ENCODE measurements at regions not wholly inside any gene's neighbourhood (a gene's known extent, or its start where the extent isn't known, plus 50 kb on each side); places are given as distances from the start of the nearest gene placed in this dataset.

- ATAC-seq (no peak), DNase-seq (no peak)
- TF ChIP-seq CTCF (IDR thresholded peaks at IDR 0.05) = no peak
- no peaks in the 10 kb centered on the region for H3K9me3 Mint-ChIP-seq
- no peak overlapping the region for H3K27ac Mint-ChIP-seq
- peaks cover 16% of the 10 kb centered on the region for H3K4me1 Mint-ChIP-seq (ENCODE audit: low read depth)
- H3K27me3 Mint-ChIP-seq = no peaks in the 10 kb centered on the region
- H3K36me3 Mint-ChIP-seq (ENCODE audit: low read depth) = peaks cover 1% of the 10 kb centered on the region
- CTCF ChIA-PET = no interaction called here
- H3K4me3 Mint-ChIP-seq = no peak overlapping the region
- intact Hi-C loops (cut with micrococcal nuclease) = no loop called here
- POLR2A ChIA-PET = interaction anchor here (1.0 kb wide), 1 partner anchor 93 kb away, joined by 3 read pairs; no protein-coding TSS in a partner anchor
Measured at GRCh38 chr14:100010679-100011078, 54.5 kb upstream of the EVL start.

- Mint-ChIP-seq H3K4me3 (no peak overlapping the region), H3K4me1 (ENCODE audit: low read depth) (peaks cover 16% of the 10 kb centered on the region), H3K27me3 (no peaks in the 10 kb centered on the region), H3K27ac (no peak overlapping the region), H3K9me3 (no peaks in the 10 kb centered on the region), H3K36me3 (ENCODE audit: low read depth) (no peaks in the 10 kb centered on the region)
- ATAC-seq = no peak
- CTCF ChIA-PET = interaction anchor here (1.4 kb wide), 1 partner anchor 13 kb away, joined by 4 read pairs; no protein-coding TSS in a partner anchor
- POLR2A ChIA-PET = interaction anchor here (1.0 kb wide), 1 partner anchor 92 kb away, joined by 3 read pairs; no protein-coding TSS in a partner anchor
- TF ChIP-seq CTCF (IDR thresholded peaks at IDR 0.05) = no peak
- intact Hi-C loops (cut with micrococcal nuclease) = no loop called here
- no peak for DNase-seq
Measured at GRCh38 chr14:100011628-100012325, 53.4 kb upstream of the EVL start.

GRCh38 chr14:100012478-100013327 lies 52.5 kb upstream of the EVL start:
- TF ChIP-seq CTCF (IDR thresholded peaks at IDR 0.05) = no peak

GRCh38 chr14:100015251-100015655 lies 50.0 kb upstream of the EVL start:
- Mint-ChIP-seq H3K9me3 (no peaks in the 10 kb centered on the region), H3K36me3 (ENCODE audit: low read depth) (no peaks in the 10 kb centered on the region)

More at GRCh38 chr14:100012478-100013327, 52.5 kb upstream of the EVL start:
- Mint-ChIP-seq H3K4me1 (ENCODE audit: low read depth) (peaks cover 16% of the 10 kb centered on the region), H3K27ac (no peak overlapping the region), H3K36me3 (ENCODE audit: low read depth) (no peaks in the 10 kb centered on the region), H3K4me3 (no peak overlapping the region), H3K9me3 (no peaks in the 10 kb centered on the region), H3K27me3 (no peaks in the 10 kb centered on the region)
- ATAC-seq (peak; percentile 56), DNase-seq (no peak)
- intact Hi-C loops (cut with micrococcal nuclease) = no loop called here
- ChIA-PET POLR2A (interaction anchor here (1.1 kb wide), 1 partner anchor 223 kb away, joined by 3 read pairs; no protein-coding TSS in a partner anchor), CTCF (interaction anchor here (1.1 to 1.4 kb wide), 2 partner anchors 9 to 12 kb away, joined by 3 to 4 read pairs; no protein-coding TSS in a partner anchor)

More at GRCh38 chr14:100015251-100015655, 50.0 kb upstream of the EVL start:
- Mint-ChIP-seq H3K4me1 (ENCODE audit: low read depth) (peaks cover 12% of the 10 kb centered on the region), H3K4me3 (no peak overlapping the region), H3K27ac (no peak overlapping the region), H3K27me3 (no peaks in the 10 kb centered on the region)
- ChIA-PET CTCF (no interaction called here), POLR2A (no interaction called here)
- intact Hi-C loops (cut with micrococcal nuclease) = no loop called here
- DNase-seq = no peak
- no peak for TF ChIP-seq CTCF (IDR thresholded peaks at IDR 0.05)
- ATAC-seq = no peak
